ENCODE measurements at regions not wholly inside any gene's neighbourhood (a gene's known extent, or its start where the extent isn't known, plus 50 kb on each side); places are given as distances from the start of the nearest gene placed in this dataset.

- H2AK5ac ChIP-seq (ENCODE audit: insufficient read length, low read length): no peak overlapping the region
- no peak overlapping the region for H2BK20ac ChIP-seq (ENCODE audit: low read depth, low read length, poor library complexity, severe bottlenecking)
- H4K20me1 ChIP-seq (ENCODE audit: control insufficient read depth, insufficient read depth, insufficient read length): no peaks in the 10 kb centered on the region
- H3K36me3 Mint-ChIP-seq (ENCODE audit: insufficient read depth in 1 of 3, low read depth in 3 of 3): no peaks in the 10 kb centered on the region
- no peak overlapping the region for H2BK12ac ChIP-seq (ENCODE audit: insufficient read length, low read depth, low read length)
- no peak overlapping the region for H4K8ac ChIP-seq (replicated peaks; ENCODE audit: insufficient read length, low read depth, low read length)
- no peaks in the 10 kb centered on the region for H3K27me3 Mint-ChIP-seq (ENCODE audit: low read depth)
- H3K4me2 ChIP-seq (ENCODE audit: insufficient read depth, insufficient read length, low read length): no peak overlapping the region
- H3K27me3 ChIP-seq (ENCODE audit: insufficient read depth, low read length): no peaks in the 10 kb centered on the region
- H3K4ac ChIP-seq (ENCODE audit: low read depth, low read length): no peak overlapping the region
- H3K27ac ChIP-seq (ENCODE audit: insufficient read length, low read depth, low read length): no peak overlapping the region
- H3K4me1 ChIP-seq (ENCODE audit: insufficient read depth, low read length): no peaks in the 10 kb centered on the region
- no peak overlapping the region for H3K23ac ChIP-seq (ENCODE audit: insufficient read length, low read depth, low read length)
- no peaks in the 10 kb centered on the region for H3K79me2 ChIP-seq (ENCODE audit: insufficient read depth, low read length)
- no peak overlapping the region for H2BK120ac ChIP-seq (ENCODE audit: low read depth, low read length, poor library complexity, severe bottlenecking)
- H4K91ac ChIP-seq (ENCODE audit: insufficient read length, low read depth, low read length): no peak overlapping the region
- H2BK15ac ChIP-seq (ENCODE audit: low read depth, low read length): no peak overlapping the region
- no peak overlapping the region for H3T11ph ChIP-seq (ENCODE audit: low read length)
- no peak overlapping the region for H3K9ac ChIP-seq (ENCODE audit: extremely low read depth, insufficient read length, low read length)
- H3K14ac ChIP-seq (ENCODE audit: insufficient read depth, low read length): no peak overlapping the region
- DNase-seq: no peak
- no CpG with 5 or more reads among the region's 2 CpGs for WGBS (ENCODE audit: extremely low coverage, insufficient read length, low lambda C conversion rate)
- H3K27ac Mint-ChIP-seq: no peak overlapping the region
- no peak overlapping the region for H3K4me3 Mint-ChIP-seq
- H2AFZ ChIP-seq (ENCODE audit: low read length): no peak overlapping the region
- H3K23me2 ChIP-seq (ENCODE audit: insufficient read length, low read depth, low read length, poor library complexity, severe bottlenecking): no peaks in the 10 kb centered on the region
- peaks cover 3 to 4% of the 10 kb centered on the region in 2 experiments; a peak in 3 of 4 replicates for H3K4me1 Mint-ChIP-seq
- TF ChIP-seq CTCF (conservative IDR thresholded peaks at IDR 0.05): peak; percentile 75
- H3K18ac ChIP-seq (ENCODE audit: insufficient read length, low read depth, low read length): no peak overlapping the region
- no peaks in the 10 kb centered on the region for H3K9me3 Mint-ChIP-seq
- H3K79me1 ChIP-seq (ENCODE audit: insufficient read depth, low read depth, low read length, poor library complexity, severe bottlenecking): no peaks in the 10 kb centered on the region
- H3K9me3 ChIP-seq (ENCODE audit: control insufficient read depth, low read depth, low read length): no peaks in the 10 kb centered on the region
- no peak overlapping the region for H4K5ac ChIP-seq (ENCODE audit: insufficient read length, low read depth, low read length)
- H2BK5ac ChIP-seq (ENCODE audit: insufficient read length, low read length): no peak overlapping the region
- no peak overlapping the region for H3K56ac ChIP-seq (ENCODE audit: insufficient read length, low read depth, low read length)
These were observed 628.8 kb upstream of the MAN1A1 start for GRCh38 chr6:119978274-119978889.

Data from H9 (cell line).